H1 (cell line): ENCODE measurements at regions not wholly inside any gene's neighbourhood (a gene's known extent, or its start where the extent isn't known, plus 50 kb on each side); places are given as distances from the start of the nearest gene placed in this dataset.

Experiments
- CTCF ChIA-PET: fragments of 300-600 bp; sonication (Branson Sonifier 250); formaldehyde crosslinking; loops from one replicate; lab custom pipeline; 2021; ENCODE audit not compliant: partially characterized antibody; lab: Charles Lee
- POLR2A ChIA-PET: fragments of 300-600 bp; sonication (Branson Sonifier 250); formaldehyde crosslinking; loops from one replicate; lab custom pipeline; 2021; ENCODE audit warnings: inconsistent platforms; ENCODE audit not compliant: partially characterized antibody; lab: Charles Lee
- DNase-seq, 2 experiments: peaks; one replicate each; pipeline versions ENCODE4 v3.0.0 to v3.0.0-alpha.2; 2010 to 2022; ENCODE audit warnings: low spot score in 2 of 2, low read depth in 1 of 2, mixed read lengths in 1 of 2
- FAIRE-seq: peaks from 2 replicates; lab custom pipeline; 2011; peaks lifted over from hg19 to GRCh38; lab: Jason Lieb, UNC
- H2AFZ ChIP-seq: 2 replicates; pipeline ENCODE4 v1.8.1; 2012; ENCODE audit warnings: low read length, inconsistent platforms
- H2AK5ac ChIP-seq: 2 replicates; pipeline ENCODE4 v1.6.1; 2013; ENCODE audit warnings: low read depth, low read length
- H2BK120ac ChIP-seq: replicated peaks from 2 replicates; pipeline ENCODE3; 2013; ENCODE audit warnings: low read depth, low read length, inconsistent platforms
- H2BK12ac ChIP-seq: 2 replicates; pipeline ENCODE4 v1.6.1; 2013; ENCODE audit warnings: low read depth, low read length
- H2BK15ac ChIP-seq: 2 replicates; pipeline ENCODE4 v1.6.1; 2013; ENCODE audit warnings: low read length
- H2BK20ac ChIP-seq: 2 replicates; pipeline ENCODE4 v1.6.1; 2013; ENCODE audit warnings: low read length
- H2BK5ac ChIP-seq: 2 replicates; pipeline ENCODE4 v1.6.1; 2013; ENCODE audit warnings: low read depth, low read length
- H3K14ac ChIP-seq: 2 replicates; pipeline ENCODE4 v1.6.1; 2013; ENCODE audit warnings: inconsistent platforms; ENCODE audit not compliant: insufficient read length
- H3K18ac ChIP-seq: 2 replicates; pipeline ENCODE4 v1.6.1; 2013; ENCODE audit warnings: low read length; ENCODE audit errors: extremely low read depth
- H3K23ac ChIP-seq: 2 replicates; pipeline ENCODE4 v1.6.1; 2013; ENCODE audit warnings: inconsistent platforms; ENCODE audit not compliant: insufficient read length
- H3K23me2 ChIP-seq: 2 replicates; pipeline ENCODE4 v1.6.1; 2013; ENCODE audit warnings: low read depth, low read length
- H3K27ac ChIP-seq: 2 replicates; pipeline ENCODE4 v1.6.1; 2011; ENCODE audit warnings: low read depth, low read length, inconsistent platforms
- H3K27me3 ChIP-seq, 4 experiments: replicated peaks in 1 of 4; 1 replicate in 1 of 4; 2 replicates in 3 of 4; pipeline versions ENCODE4 v1.6.1 to v1.8.1; 2011 to 2013; ENCODE audit warnings: low read length in 3 of 4, mild to moderate bottlenecking in 3 of 4, inconsistent platforms in 2 of 4, mixed read lengths in 2 of 4, moderate library complexity in 1 of 4; ENCODE audit not compliant: control insufficient read depth in 3 of 4, insufficient read depth in 3 of 4; ENCODE audit errors: extremely low read depth in 1 of 4
- H3K36me3 ChIP-seq, 4 experiments: 2 replicates each; pipeline versions ENCODE4 v1.6.1 to v1.8.1; 2011 to 2013; ENCODE audit warnings: mild to moderate bottlenecking in 4 of 4, low read length in 3 of 4, moderate library complexity in 2 of 4, control low read depth in 1 of 4, inconsistent platforms in 1 of 4; ENCODE audit not compliant: insufficient read depth in 4 of 4, control insufficient read depth in 2 of 4
- H3K4ac ChIP-seq: replicated peaks from 2 replicates; pipeline ENCODE3; 2013; ENCODE audit warnings: low read length, low read depth, mixed read lengths, inconsistent platforms; ENCODE audit not compliant: insufficient read length
- H3K4me1 ChIP-seq, 4 experiments: replicated peaks in 1 of 4; 1 replicate in 1 of 4; 2 replicates in 3 of 4; pipeline versions ENCODE4 v1.6.1 to v1.8.1; 2011 to 2013; ENCODE audit warnings: low read length in 3 of 4, inconsistent platforms in 2 of 4, mixed read lengths in 1 of 4; ENCODE audit not compliant: insufficient read depth in 4 of 4, control insufficient read depth in 3 of 4
- H3K4me2 ChIP-seq, 2 experiments: 2 replicates each; pipeline versions ENCODE4 v1.6.1 to v1.8.1; 2011 to 2013; ENCODE audit warnings: low read depth in 2 of 2, low read length in 2 of 2, control low read depth in 1 of 2, inconsistent platforms in 1 of 2, mild to moderate bottlenecking in 1 of 2; ENCODE audit not compliant: insufficient read depth in 1 of 2
- H3K4me3 ChIP-seq, 4 experiments: fragments of 200-600, 300-600 bp in 1 of 4; sonication (generic), shearing (Covaris generic), sonication (Bioruptor Twin) in 1 of 4; 2 replicates each; pipeline versions ENCODE4 v1.5.1 to v1.8.1; 2011 to 2016; ENCODE audit warnings: low read length in 4 of 4, low read depth in 3 of 4, control low read depth in 2 of 4, inconsistent platforms in 2 of 4, mild to moderate bottlenecking in 2 of 4, mixed read lengths in 1 of 4, moderate library complexity in 1 of 4; ENCODE audit not compliant: insufficient read depth in 2 of 4; ENCODE audit errors: extremely low read depth in 1 of 4
- H3K56ac ChIP-seq: replicated peaks from 2 replicates; pipeline ENCODE3; 2013; ENCODE audit warnings: low read depth, mild to moderate bottlenecking, mixed read lengths, low read length, inconsistent platforms; ENCODE audit not compliant: insufficient read length
- H3K79me1 ChIP-seq: 2 replicates; pipeline ENCODE4 v1.6.1; 2013; ENCODE audit warnings: low read depth, low read length, control low read depth
- H3K79me2 ChIP-seq, 2 experiments: 2 replicates each; pipeline versions ENCODE4 v1.6.1 to v1.8.1; 2012 to 2013; ENCODE audit warnings: low read length in 2 of 2, mild to moderate bottlenecking in 2 of 2, inconsistent platforms in 1 of 2; ENCODE audit not compliant: insufficient read depth in 2 of 2, control insufficient read depth in 1 of 2
- H3K9ac ChIP-seq, 4 experiments: replicated peaks in 1 of 4; 1 replicate in 1 of 4; 2 replicates in 3 of 4; pipeline versions ENCODE4 v1.6.1 to v1.8.1; 2011 to 2013; ENCODE audit warnings: low read depth in 3 of 4, low read length in 3 of 4, control low read depth in 2 of 4, mild to moderate bottlenecking in 2 of 4, moderate library complexity in 2 of 4, inconsistent platforms in 1 of 4; ENCODE audit errors: extremely low read depth in 1 of 4
- H3K9me3 ChIP-seq, 2 experiments: 2 replicates each; pipeline versions ENCODE4 v1.6.1 to v1.8.1; 2012 to 2013; ENCODE audit warnings: mild to moderate bottlenecking in 2 of 2, moderate library complexity in 2 of 2, control low read depth in 1 of 2, inconsistent platforms in 1 of 2, low read depth in 1 of 2, low read length in 1 of 2, mixed read lengths in 1 of 2; ENCODE audit not compliant: insufficient read depth in 2 of 2
- H4K20me1 ChIP-seq, 2 experiments: replicated peaks in 1 of 2; 2 replicates each; pipeline versions ENCODE3 to v1.8.1; 2011 to 2013; ENCODE audit warnings: inconsistent platforms in 2 of 2, low read length in 2 of 2, mild to moderate bottlenecking in 1 of 2; ENCODE audit not compliant: insufficient read depth in 2 of 2, control insufficient read depth in 1 of 2
- H4K5ac ChIP-seq: 2 replicates; pipeline ENCODE4 v1.6.1; 2013; ENCODE audit warnings: low read length, low read depth, mixed read lengths, inconsistent platforms; ENCODE audit not compliant: insufficient read length
- H4K8ac ChIP-seq: 2 replicates; pipeline ENCODE4 v1.8.0; 2013; ENCODE audit warnings: mild to moderate bottlenecking, moderate library complexity, low read length, inconsistent platforms; ENCODE audit not compliant: insufficient read depth; ENCODE audit errors: extremely low read depth
- H4K91ac ChIP-seq: replicated peaks from 2 replicates; pipeline ENCODE3; 2013; ENCODE audit warnings: low read length, mixed read lengths, inconsistent platforms; ENCODE audit not compliant: insufficient read length
- CHD1 ChIP-seq: IDR thresholded peaks from 2 replicates; pipeline ENCODE4 v1.6.1; 2012; ENCODE audit warnings: low read depth, low read length, improper control_type of control experiment
- CHD2 ChIP-seq: IDR thresholded peaks from 2 replicates; pipeline ENCODE4 v1.6.1; 2012; ENCODE audit warnings: low read length, improper control_type of control experiment
- FOSL1 ChIP-seq: IDR thresholded peaks from 2 replicates; pipeline ENCODE4 v1.6.1; 2011; ENCODE audit warnings: mild to moderate bottlenecking, low read depth, low read length, moderate library complexity; ENCODE audit not compliant: insufficient read depth
- KDM5A ChIP-seq: fragments of 200-600 bp; IDR thresholded peaks from 2 replicates; pipeline ENCODE4 v1.7.1; 2012; ENCODE audit warnings: mild to moderate bottlenecking, low read length, inconsistent platforms, mixed read lengths
- MAFK ChIP-seq: IDR thresholded peaks from 2 replicates; pipeline ENCODE4 v1.6.1; 2012; ENCODE audit warnings: low read depth, mild to moderate bottlenecking, improper control_type of control experiment, low read length
- POU5F1 ChIP-seq: IDR thresholded peaks from 2 replicates; pipeline ENCODE4 v1.6.1; 2011; ENCODE audit warnings: low read depth, mild to moderate bottlenecking, low read length, moderate library complexity
- RFX5 ChIP-seq: IDR thresholded peaks from 2 replicates; pipeline ENCODE4 v1.6.1; 2011; ENCODE audit warnings: low read depth, low read length, improper control_type of control experiment, borderline replicate concordance
- SAP30 ChIP-seq: fragments of 300-600 bp; sonication (generic); IDR thresholded peaks from 2 replicates; pipeline ENCODE4 v1.7.1; 2012; ENCODE audit warnings: low read length, moderate library complexity, mild to moderate bottlenecking, inconsistent platforms; ENCODE audit not compliant: insufficient read depth, insufficient replicate concordance
- SIN3A ChIP-seq, 2 experiments: IDR thresholded peaks in 1 of 2; conservative IDR thresholded peaks in 1 of 2; 2 replicates each; pipeline ENCODE4 v1.6.1; 2011 to 2012; ENCODE audit warnings: low read length in 2 of 2, improper control_type of control experiment in 1 of 2, low read depth in 1 of 2, mild to moderate bottlenecking in 1 of 2
- SUZ12 ChIP-seq: fragments of 200-600 bp; sonication (generic); IDR thresholded peaks from 2 replicates; pipeline ENCODE4 v1.6.1; 2012; ENCODE audit warnings: mild to moderate bottlenecking, inconsistent platforms, low read length, moderate library complexity, mixed read lengths
- TAF7 ChIP-seq: optimal IDR thresholded peaks from 2 replicates; pipeline ENCODE3; 2011; ENCODE audit warnings: low read depth, mild to moderate bottlenecking, inconsistent platforms, low read length, moderate library complexity, borderline replicate concordance
- TCF12 ChIP-seq: IDR thresholded peaks from 2 replicates; pipeline ENCODE4 v1.6.1; 2011; ENCODE audit warnings: low read depth, mild to moderate bottlenecking, low read length
- ZNF274 ChIP-seq: IDR thresholded peaks from 2 replicates; pipeline ENCODE4 v1.7.0; 2012; ENCODE audit warnings: low read length, borderline replicate concordance; ENCODE audit errors: extremely low read depth
- WGBS, 2 experiments: shearing (Covaris generic) in 1 of 2; methylation state at CpG; one replicate each; pipeline versions ENCODE4 v1.1.6 to v1.1.7; 2013 to 2015; ENCODE audit warnings: low lambda C conversion rate in 2 of 2, mixed read lengths in 2 of 2, inconsistent platforms in 1 of 2, low coverage in 1 of 2, missing lambda C conversion rate in 1 of 2; ENCODE audit not compliant: insufficient replicate concordance in 2 of 2, insufficient coverage in 1 of 2, insufficient read length in 1 of 2; ENCODE audit errors: extremely low coverage in 1 of 2, missing lambda C conversion rate in 1 of 2; 5-methylcytosine and 5-hydroxymethylcytosine counted together
- TF ChIP-seq, protein P1 (sequence below): IDR thresholded peaks from 2 replicates; pipeline ENCODE4 v1.6.1; 2012; ENCODE audit warnings: inconsistent platforms

DNA sequence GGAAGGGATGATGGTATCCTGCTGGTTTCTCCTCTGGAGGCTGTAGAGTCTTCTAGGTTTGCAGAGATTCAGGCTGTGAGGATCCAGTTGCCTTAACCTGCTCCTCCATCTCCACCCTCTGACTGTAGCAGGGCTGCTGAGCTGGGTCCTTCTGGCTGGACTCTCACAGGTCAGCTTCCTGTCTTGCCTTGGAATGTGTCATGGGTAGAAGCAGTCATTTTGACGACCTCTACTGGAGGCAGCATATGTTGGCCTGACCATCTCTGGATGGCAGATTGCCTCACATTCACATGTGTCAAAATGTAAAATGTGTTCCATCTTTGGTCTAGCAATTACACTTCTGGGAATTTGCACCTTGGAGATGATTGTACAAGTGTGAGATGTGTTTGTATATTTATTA lies 504.4 kb upstream of the EEF2KMT start:
- TF ChIP-seq FOSL1 (no peak), CHD1 (no peak), MAFK (no peak), SIN3A (conservative IDR thresholded peaks at IDR 0.05 in 1 of 2, IDR thresholded peaks at IDR 0.05 in 1 of 2; ENCODE audit: low read depth in 1 of 2, low read length in 2 of 2) (no peak), KDM5A (no peak), CHD2 (no peak), SUZ12 (no peak), POU5F1 (no peak), RFX5 (no peak), SAP30 (no peak), TAF7 (no peak), TCF12 (no peak), ZNF274 (no peak)
- TF ChIP-seq, protein P1, sequence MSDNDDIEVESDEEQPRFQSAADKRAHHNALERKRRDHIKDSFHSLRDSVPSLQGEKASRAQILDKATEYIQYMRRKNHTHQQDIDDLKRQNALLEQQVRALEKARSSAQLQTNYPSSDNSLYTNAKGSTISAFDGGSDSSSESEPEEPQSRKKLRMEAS: no peak
- no peak overlapping the region for H3K4me2 ChIP-seq

More for the DNA sequence above, 504.4 kb upstream of the EEF2KMT start:
- H3K79me2 ChIP-seq: no peaks in the 10 kb centered on the region
- no peak overlapping the region for H2AFZ ChIP-seq
- peaks cover 0 to 5% (median 2%) of the 10 kb centered on the region in 4 experiments; a peak in 2 of 7 replicates for H3K4me1 ChIP-seq
- H4K91ac ChIP-seq: no peak overlapping the region
- no peaks in the 10 kb centered on the region for H4K20me1 ChIP-seq
- no peak overlapping the region for H3K4me3 ChIP-seq
- H3K27me3 ChIP-seq: no peaks in the 10 kb centered on the region
- H3K36me3 ChIP-seq: no peaks in the 10 kb centered on the region
- H3K9ac ChIP-seq: no peak overlapping the region
- H3K56ac ChIP-seq: no peak overlapping the region
- H2AK5ac ChIP-seq: no peak overlapping the region
- H3K14ac ChIP-seq: no peak overlapping the region
- H2BK12ac ChIP-seq: no peak overlapping the region
- H2BK20ac ChIP-seq: no peak overlapping the region
- H2BK120ac ChIP-seq: no peak overlapping the region
- H4K8ac ChIP-seq: no peak overlapping the region
- H3K18ac ChIP-seq: no peak overlapping the region
- POLR2A ChIA-PET: no interaction called here
- FAIRE-seq: no peak
- WGBS, 2 experiments: 69% methylated on average over 1 of the region's 1 CpG; no CpG with 5 or more reads in 1 of the 2 experiments
- H2BK5ac ChIP-seq: no peak overlapping the region
- no peaks in the 10 kb centered on the region for H3K9me3 ChIP-seq
- H3K23ac ChIP-seq: no peak overlapping the region
- no peaks in the 10 kb centered on the region for H3K79me1 ChIP-seq
- no peak overlapping the region for H3K4ac ChIP-seq
- H4K5ac ChIP-seq: no peak overlapping the region
- CTCF ChIA-PET: interaction anchor here (0.9 to 3.5 kb wide), 6 partner anchors 14 to 100 kb away, joined by 3 to 19 read pairs (median 4); no protein-coding TSS in a partner anchor
- no peak overlapping the region for H2BK15ac ChIP-seq
- no peak for DNase-seq
- no peak overlapping the region for H3K27ac ChIP-seq
- H3K23me2 ChIP-seq: no peaks in the 10 kb centered on the region
